ENCODE measurements at regions not wholly inside any gene's neighbourhood (a gene's known extent, or its start where the extent isn't known, plus 50 kb on each side); places are given as distances from the start of the nearest gene placed in this dataset.

DNA sequence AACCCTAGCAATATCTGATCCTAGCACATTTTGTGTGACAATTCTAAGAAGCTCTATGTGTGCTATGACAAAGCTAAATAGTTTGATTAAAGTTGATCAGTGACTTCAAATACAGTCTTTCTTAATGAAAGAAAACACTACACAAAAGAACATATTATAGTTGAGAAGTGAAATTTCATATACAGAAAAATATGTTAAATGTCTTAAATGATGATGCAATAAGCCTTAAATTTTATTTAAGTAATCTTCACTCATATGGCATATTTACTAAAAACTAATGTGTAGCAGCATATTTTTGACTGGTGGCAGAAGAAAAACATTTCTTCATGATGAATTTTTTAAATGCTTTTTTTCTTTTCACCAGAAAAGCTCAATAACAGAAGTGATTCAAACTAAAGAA lies 485.5 kb downstream of the TUSC7 start:
- TF ChIP-seq, protein P1, sequence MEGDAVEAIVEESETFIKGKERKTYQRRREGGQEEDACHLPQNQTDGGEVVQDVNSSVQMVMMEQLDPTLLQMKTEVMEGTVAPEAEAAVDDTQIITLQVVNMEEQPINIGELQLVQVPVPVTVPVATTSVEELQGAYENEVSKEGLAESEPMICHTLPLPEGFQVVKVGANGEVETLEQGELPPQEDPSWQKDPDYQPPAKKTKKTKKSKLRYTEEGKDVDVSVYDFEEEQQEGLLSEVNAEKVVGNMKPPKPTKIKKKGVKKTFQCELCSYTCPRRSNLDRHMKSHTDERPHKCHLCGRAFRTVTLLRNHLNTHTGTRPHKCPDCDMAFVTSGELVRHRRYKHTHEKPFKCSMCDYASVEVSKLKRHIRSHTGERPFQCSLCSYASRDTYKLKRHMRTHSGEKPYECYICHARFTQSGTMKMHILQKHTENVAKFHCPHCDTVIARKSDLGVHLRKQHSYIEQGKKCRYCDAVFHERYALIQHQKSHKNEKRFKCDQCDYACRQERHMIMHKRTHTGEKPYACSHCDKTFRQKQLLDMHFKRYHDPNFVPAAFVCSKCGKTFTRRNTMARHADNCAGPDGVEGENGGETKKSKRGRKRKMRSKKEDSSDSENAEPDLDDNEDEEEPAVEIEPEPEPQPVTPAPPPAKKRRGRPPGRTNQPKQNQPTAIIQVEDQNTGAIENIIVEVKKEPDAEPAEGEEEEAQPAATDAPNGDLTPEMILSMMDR (IDR thresholded peaks at IDR 0.05), result no peak
- TF ChIP-seq POLR2A (IDR thresholded peaks at IDR 0.05), result no peak
